GM18517 (cell line): ENCODE measurements at regions not wholly inside any gene's neighbourhood (a gene's known extent, or its start where the extent isn't known, plus 50 kb on each side); places are given as distances from the start of the nearest gene placed in this dataset.
"Not testable (repeated sequence)": the region's sequence is repeated elsewhere in the genome, so short reads cannot be mapped to it uniquely, and the experiment has no call there.

Source experiments
- ATAC-seq: cut with Tn5 transposase; IDR thresholded peaks from one replicate; pipeline ENCODE4 v1.9.1; 2021; ENCODE audit warnings: mild to moderate bottlenecking, moderate library complexity; ENCODE audit not compliant: unreplicated experiment

GRCh38 chr18:78422336-78422735, 557.3 kb upstream of the SALL3 start:
- ATAC-seq: no peak

- no peak for ATAC-seq
Observed at GRCh38 chr18:78423811-78424210, 555.8 kb upstream of the SALL3 start.

GRCh38 chr18:78424403-78425018, 555.1 kb upstream of the SALL3 start:
- no peak for ATAC-seq

- no peak for ATAC-seq
Observed at GRCh38 chr18:78425019-78425412, 554.6 kb upstream of the SALL3 start.

DNA sequence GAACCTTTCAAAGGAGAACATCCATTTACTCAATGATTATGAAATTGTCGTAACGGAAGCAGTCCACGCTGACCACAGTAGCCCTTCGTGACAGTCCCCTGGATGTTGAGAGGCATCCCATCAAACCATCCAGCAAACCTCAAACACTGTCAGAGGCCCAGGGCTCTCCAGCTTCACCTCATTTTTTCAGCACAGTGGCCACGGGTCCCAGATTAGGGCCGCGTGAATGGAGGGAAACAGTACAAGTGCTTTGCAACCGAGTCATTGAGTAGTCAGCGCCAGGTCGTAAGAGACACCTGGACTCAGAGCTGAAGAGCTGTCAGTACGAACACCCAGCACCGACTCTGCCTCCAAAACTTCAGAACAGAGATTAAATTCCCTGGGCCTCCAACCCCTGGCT, 552.5 kb upstream of the SALL3 start:
- ATAC-seq: no peak

DNA sequence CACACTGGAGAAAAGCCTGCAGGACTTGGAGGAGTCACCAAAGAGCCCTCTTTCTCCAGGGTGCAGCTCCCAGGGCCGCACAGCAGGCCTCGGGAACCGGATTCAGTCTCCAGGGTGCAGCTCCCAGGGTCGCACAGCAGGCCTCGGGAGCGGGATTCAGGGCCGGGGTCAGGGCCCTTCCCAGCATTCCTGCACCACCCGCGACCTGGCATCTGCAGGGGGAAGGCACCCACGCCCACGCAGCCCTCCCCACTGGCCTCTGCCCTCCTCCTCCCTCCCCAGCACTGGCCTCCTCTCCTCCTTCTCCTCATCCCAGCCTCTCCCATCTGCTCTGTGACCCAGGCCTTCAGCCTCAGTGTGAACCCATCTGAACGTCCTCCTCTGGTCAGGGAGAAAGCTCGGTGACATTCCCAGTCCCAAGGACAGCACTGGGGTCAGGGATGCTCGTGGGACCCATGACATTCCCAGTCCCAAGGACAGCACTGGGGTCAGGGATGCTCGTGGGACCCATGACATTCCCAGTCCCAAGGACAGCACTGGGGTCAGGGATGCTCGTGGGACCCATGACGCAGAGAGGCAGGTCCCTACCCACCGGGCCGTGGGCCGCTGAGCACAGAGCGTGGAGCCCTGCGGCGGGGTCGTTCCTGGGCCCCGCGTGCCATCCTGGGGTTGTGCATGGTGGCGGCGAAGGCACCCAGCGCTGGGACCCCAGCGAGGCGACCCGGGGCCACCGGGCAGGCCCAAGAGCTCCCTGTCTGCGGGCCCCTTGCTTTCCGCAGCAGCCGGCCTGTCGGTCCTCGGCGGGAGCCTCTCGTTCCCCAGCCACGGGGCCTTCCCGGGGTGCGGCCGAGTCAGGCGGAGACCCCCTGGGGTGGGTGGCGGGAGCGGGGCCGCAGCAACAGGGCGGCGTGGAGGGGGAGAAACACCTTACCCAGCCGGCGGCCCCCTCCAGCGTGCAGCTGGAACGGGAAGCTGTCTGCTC, 550.2 kb upstream of the SALL3 start:
- no peak for ATAC-seq

DNA sequence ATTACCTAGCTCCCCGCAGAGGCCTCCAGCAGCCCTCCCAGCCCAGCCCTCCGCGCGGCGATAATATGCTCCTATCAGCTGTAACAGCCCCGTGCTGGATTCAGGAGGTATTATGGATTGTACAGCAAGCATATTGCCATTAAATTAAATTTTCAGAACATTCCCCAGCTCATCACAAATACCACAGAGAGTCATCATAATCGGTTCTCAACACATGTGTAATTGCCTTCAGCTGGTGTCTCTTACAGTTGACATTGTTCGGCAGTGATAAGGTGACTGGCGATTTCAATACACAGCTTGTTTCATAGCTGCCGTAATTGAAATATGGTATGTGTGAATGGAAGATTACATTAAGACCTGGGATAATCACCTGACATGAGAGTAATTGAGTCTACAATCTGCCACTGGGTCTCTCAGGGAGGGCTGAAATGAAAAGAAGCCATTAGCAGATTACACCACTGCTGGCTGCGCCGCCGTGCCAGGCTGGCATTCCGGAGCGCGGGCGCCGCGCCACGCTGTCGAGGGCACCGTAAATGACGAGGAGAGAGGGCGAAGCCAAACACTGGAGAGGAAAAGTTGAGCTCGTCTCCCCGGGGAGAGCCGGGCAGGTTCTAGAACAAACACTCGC, 549.4 kb upstream of the SALL3 start:
- no peak for ATAC-seq

DNA sequence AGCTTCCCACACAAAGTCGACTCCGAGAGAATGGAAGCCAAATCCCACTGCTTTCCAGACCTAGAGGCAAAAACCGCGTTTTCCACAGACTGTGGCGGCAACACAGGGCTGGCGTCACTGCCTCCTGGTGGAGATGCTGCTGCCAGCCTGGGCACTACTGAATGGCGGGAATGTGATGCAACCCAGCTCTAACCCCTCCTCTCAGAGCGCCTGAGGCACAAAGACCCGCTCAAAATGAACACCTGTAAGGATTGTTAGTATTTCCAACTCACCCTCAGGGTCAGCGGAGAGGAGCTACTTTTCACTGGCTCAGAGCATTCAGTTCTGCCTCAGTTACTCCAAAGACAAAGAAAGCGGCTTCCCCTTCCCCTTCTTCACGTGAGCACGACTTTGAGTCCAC, 548.0 kb upstream of the SALL3 start:
- ATAC-seq: no peak

GRCh38 chr18:78433562-78433961, 546.1 kb upstream of the SALL3 start:
- ATAC-seq: no peak

- no peak for ATAC-seq
Observed at GRCh38 chr18:78436110-78436509, 543.5 kb upstream of the SALL3 start.

- ATAC-seq: not testable (repeated sequence)
Observed at GRCh38 chr18:78438235-78438634, 541.4 kb upstream of the SALL3 start.

DNA sequence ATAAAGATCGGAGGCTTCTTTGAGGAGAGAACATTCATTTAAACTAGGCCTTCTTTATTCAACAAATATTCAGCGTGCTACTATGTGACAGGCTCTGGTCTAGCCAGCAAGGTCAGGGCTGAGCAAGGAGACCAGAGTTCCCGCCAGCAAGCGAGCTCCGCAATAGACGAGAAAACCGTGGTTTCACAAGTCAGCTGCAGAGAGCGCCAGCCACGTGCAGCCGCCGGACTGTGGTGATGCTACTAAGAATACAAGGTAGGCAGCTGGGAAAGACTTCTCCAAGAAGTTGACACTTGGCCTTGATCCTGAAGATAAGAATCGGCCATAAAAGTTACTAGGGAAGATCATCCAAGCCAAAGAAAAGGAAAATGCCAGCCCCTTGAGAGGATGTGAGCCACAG, 533.7 kb upstream of the SALL3 start:
- no peak for ATAC-seq

DNA sequence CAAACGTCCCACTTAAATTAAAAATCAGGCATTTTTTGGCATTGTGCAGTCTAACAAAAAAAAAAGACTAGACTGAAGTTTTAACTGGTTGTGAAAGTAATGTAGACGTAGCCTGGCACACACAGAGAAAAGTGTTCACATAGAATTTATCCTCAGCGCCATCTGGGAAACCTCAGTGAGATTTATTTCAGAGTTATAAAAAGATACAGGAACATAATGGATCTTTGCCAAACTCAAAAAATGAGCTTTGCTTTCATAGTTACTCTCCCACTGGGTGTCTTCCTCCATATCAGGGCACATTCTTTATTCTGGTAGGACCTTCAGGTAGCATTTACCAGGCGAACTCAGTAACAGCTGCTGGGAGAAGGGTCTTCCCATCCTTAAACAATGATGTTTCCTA, 532.4 kb upstream of the SALL3 start:
- ATAC-seq: no peak

DNA sequence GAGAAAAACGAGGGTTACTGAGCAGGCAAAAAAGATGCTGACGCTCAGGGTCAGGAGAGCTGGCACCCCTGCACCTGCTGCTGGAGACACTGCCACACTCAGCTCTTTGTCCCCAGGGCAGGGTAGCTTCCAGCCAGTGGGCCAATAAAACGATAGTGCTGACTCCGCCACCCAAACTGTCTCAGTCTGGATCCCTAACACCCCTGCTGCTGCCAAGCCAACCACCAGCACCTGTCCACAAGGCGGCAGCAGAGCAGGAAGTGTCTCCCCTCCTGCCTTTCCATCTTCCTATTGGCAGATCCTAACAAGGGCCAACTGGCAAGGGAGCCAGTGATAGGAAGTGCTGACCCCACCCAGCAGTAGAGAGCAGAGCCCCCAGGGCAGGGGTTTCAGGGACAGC, 531.5 kb upstream of the SALL3 start:
- no peak for ATAC-seq

DNA sequence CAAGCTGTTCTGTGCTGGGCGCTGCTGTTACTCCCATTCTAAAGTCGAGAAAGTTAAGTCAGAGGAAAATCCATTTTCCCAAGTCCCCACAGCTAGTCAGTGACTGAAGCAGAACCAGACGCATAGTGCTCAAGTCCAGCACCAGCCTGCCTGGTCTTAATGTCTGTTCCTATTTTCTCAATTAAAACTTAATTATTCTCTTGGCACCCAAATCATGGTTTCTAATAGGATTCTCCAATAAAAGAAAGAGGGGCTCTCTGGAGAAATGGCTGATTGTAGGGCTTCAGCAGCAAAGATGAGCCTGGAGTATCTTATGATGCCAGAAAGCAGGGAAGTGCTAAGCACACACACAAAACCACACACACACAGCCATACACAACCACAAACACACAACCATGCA, 531.0 kb upstream of the SALL3 start:
- no peak for ATAC-seq

DNA sequence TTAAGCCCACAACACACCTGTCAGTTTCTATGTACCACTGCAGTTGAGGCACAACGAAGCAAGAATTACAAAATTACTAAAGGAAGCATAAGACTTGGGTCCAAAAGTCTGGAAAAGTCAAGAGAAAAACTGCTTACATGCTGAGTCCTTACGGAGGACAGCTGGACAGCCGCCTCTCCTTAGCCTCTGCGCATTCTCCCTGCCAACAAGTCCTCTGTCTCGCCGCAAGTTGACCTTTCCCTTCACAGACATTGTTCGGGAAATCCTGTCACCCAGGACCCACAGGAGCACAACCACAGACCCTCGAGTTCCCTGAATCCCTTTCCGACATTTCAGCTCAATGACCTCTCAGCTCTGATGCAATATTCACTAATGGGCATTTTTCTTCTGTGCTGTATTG, 525.4 kb upstream of the SALL3 start:
- ATAC-seq: no peak

DNA sequence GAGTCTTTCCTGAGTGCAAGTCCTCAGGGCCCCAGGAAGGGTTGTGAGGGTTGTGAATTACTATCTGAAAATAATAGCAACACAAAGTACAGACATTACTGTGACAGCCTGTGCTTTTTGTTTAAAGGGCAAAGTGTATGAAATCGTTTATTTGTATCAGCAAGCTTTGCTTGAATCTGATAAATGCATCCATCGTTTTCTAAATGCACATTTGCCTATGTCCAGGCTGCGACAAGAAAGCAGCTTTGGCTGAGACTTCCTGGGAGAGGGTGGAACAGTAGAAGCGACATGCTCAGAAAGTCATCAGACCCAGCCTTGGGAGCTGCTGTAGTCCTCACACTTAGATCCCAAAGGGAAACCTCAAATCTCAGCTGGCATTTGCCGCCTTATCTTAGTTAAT, 524.2 kb upstream of the SALL3 start:
- no peak for ATAC-seq

DNA sequence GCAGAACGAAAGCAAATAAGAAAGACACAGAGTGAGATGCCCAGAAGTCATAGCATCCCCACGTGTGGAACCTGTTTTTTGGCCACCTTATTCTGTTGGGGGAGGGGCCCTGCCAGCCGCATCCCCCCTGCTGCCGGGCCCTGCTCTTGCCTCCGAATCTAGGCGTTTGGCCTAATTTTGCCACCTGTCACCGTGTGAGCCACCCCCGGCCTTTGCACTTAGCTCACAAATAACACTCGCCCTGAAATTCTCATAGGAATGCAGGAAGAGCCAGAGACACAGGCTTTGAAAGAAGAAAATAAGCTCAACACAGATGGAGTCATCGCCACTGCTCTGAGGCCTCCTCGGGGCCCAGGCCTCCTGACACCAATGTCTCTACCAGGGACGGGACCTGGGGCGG, 522.6 kb upstream of the SALL3 start:
- ATAC-seq: no peak

GRCh38 chr18:78457731-78458130, 521.9 kb upstream of the SALL3 start:
- no peak for ATAC-seq

GRCh38 chr18:78458356-78458755, 521.3 kb upstream of the SALL3 start:
- no peak for ATAC-seq

DNA sequence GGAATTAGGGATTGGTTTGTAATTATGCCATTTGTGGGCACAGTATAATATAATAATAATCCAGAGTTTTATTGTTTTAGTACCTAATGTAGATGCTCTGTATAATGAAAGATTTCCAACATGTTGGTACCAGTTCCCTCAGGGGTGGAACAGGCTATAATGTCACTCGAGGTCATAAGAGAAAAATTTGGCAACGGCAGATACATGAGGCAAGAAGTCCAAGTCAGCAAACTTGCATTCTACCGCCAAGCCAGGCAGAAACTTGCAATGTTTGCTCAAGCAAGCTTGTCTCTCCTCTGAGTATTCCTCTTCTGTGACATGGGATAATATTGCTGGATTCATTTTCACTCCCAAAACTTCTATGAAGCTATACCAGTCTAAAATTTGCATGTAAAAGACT, 520.0 kb upstream of the SALL3 start:
- no peak for ATAC-seq

DNA sequence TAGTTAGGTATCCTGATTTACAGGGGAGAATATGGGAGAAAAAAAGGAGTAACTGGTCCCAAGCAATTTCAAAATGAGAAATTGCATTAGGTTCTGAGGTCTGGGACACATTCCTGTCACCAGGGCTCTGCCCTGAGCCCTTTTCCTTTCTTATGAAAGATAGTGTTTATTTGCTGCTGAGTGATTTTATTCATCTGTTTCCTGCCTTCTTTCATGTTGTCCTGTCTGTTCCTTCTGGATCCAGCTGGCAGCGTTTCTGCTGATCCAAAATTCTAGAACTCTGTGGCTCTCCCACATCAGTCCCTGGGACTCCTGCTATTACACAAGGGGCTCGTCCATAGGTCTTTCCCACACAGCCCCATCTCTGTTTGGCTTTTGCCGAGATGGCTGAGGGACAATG, 519.1 kb upstream of the SALL3 start:
- ATAC-seq: no peak
